Fibroblast of lung (primary cell): ENCODE measurements at regions not wholly inside any gene's neighbourhood (a gene's known extent, or its start where the extent isn't known, plus 50 kb on each side); places are given as distances from the start of the nearest gene placed in this dataset.

Experiments
- DNase-seq, 2 donors: peaks; one replicate each; pipeline versions ENCODE4 v3.0.0 to v3.0.0-alpha.2; 2010; ENCODE audit warnings: low read depth in 2 of 2
- H2AFZ ChIP-seq: 2 replicates; pipeline ENCODE4 v1.5.1; 2012; ENCODE audit warnings: low read length, control low read depth, inconsistent platforms
- H3K27ac ChIP-seq: 2 replicates; pipeline ENCODE4 v1.5.1; 2011; ENCODE audit warnings: low read length, control low read depth; ENCODE audit not compliant: insufficient read depth
- H3K27me3 ChIP-seq: 2 replicates; pipeline ENCODE4 v1.5.1; 2011; ENCODE audit warnings: mild to moderate bottlenecking, low read length; ENCODE audit not compliant: control insufficient read depth, insufficient read depth
- H3K36me3 ChIP-seq: 2 replicates; pipeline ENCODE4 v1.5.1; 2011; ENCODE audit warnings: low read length; ENCODE audit not compliant: control insufficient read depth, insufficient read depth
- H3K4me1 ChIP-seq: 2 replicates; pipeline ENCODE4 v1.5.1; 2011; ENCODE audit warnings: low read length; ENCODE audit not compliant: control insufficient read depth, insufficient read depth; ENCODE audit errors: extremely low read depth
- H3K4me2 ChIP-seq: 2 replicates; pipeline ENCODE4 v1.5.1; 2011; ENCODE audit warnings: low read length, control low read depth; ENCODE audit not compliant: insufficient read depth; ENCODE audit errors: extremely low read depth
- H3K4me3 ChIP-seq, 4 experiments: fragments of 200-600 bp in 1 of 4; sonication (generic) in 1 of 4; replicated peaks in 1 of 4; 2 replicates each; pipeline ENCODE4 v1.5.1; 2011 to 2016; ENCODE audit warnings: low read length in 4 of 4, low read depth in 3 of 4, mild to moderate bottlenecking in 3 of 4, control low read depth in 2 of 4, inconsistent platforms in 1 of 4, mixed read lengths in 1 of 4; ENCODE audit not compliant: insufficient read depth in 1 of 4; ENCODE audit errors: control extremely low read depth in 1 of 4
- H3K79me2 ChIP-seq: 2 replicates; pipeline ENCODE4 v1.5.1; 2012; ENCODE audit warnings: mild to moderate bottlenecking, low read length, inconsistent platforms; ENCODE audit not compliant: control insufficient read depth, insufficient read depth
- H3K9ac ChIP-seq: 2 replicates; pipeline ENCODE4 v1.5.1; 2011; ENCODE audit warnings: mild to moderate bottlenecking, low read length, control low read depth; ENCODE audit not compliant: insufficient read depth
- H3K9me3 ChIP-seq: 2 replicates; pipeline ENCODE4 v1.5.1; 2012; ENCODE audit warnings: low read depth, low read length; ENCODE audit not compliant: control insufficient read depth, insufficient read depth
- H4K20me1 ChIP-seq: 2 replicates; pipeline ENCODE4 v1.5.1; 2011; ENCODE audit warnings: low read length; ENCODE audit not compliant: control insufficient read depth, insufficient read depth; ENCODE audit errors: extremely low read depth
- CTCF ChIP-seq, 2 donors: IDR thresholded peaks in 1 of 2; conservative IDR thresholded peaks in 1 of 2; 1 replicate in 1 of 2; 2 replicates in 1 of 2; pipeline ENCODE4 v1.5.1; 2011 to 2012; ENCODE audit warnings: low read length in 2 of 2, control low read depth in 1 of 2, inconsistent platforms in 1 of 2, low read depth in 1 of 2, mild to moderate bottlenecking in 1 of 2
- EZH2 ChIP-seq: IDR thresholded peaks from 2 replicates; pipeline ENCODE4 v1.5.1; 2012; ENCODE audit warnings: low read length, control low read depth, mild to moderate bottlenecking; ENCODE audit errors: missing control alignments

DNA sequence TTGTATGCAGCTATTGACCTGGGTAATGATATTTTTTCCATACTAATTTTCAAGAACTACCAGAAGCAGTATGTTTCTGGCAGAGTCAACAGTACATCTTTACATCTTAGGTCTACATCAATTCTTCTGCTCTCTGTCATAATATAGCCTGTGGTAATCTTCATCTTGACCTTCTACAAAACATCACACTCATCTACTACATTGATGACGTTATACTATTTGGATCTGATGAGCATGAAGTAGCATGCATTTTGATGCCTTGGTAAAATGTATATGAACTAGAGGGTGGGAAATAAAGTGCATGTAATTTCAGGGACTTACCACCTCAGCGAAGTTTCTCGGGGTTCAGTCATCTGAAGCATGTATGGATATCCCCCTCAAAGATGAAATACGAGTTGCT, 629.7 kb upstream of the SGCD start:
- TF ChIP-seq EZH2 (no peak), CTCF (conservative IDR thresholded peaks at IDR 0.05 in 1 of 2, IDR thresholded peaks at IDR 0.05 in 1 of 2; ENCODE audit: low read depth in 1 of 2, low read length in 2 of 2) (no peak)
- no peak overlapping the region for H3K4me3 ChIP-seq
- H3K79me2 ChIP-seq: no peaks in the 10 kb centered on the region
- H3K9me3 ChIP-seq: no peaks in the 10 kb centered on the region
- no peaks in the 10 kb centered on the region for H4K20me1 ChIP-seq
- H3K27ac ChIP-seq: no peak overlapping the region
- H2AFZ ChIP-seq: no peak overlapping the region
- H3K9ac ChIP-seq: no peak overlapping the region
- no peak for DNase-seq
- H3K27me3 ChIP-seq: no peaks in the 10 kb centered on the region
- no peaks in the 10 kb centered on the region for H3K36me3 ChIP-seq
- H3K4me2 ChIP-seq: no peak overlapping the region
- H3K4me1 ChIP-seq: no peaks in the 10 kb centered on the region

DNA sequence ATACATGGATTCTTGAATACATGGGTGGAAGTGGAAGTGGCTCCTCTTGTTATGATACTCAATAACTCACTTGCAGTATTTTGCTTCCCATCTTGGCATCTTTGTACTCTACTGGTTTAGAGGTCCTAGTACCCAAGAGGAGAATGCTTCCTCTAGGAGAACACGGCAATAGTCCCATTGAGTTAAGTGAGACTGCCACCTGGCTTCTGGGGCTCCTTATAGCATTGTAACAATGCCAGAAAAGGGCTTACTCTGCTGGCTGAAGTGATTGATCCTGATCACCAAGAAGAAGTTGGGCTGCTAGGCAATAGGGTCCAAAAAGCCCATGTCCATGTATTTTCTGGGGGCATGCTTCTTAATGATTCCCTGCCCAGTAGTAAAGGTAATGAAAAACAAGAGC, 627.6 kb upstream of the SGCD start:
- Histone ChIP-seq H3K27me3 (no peaks in the 10 kb centered on the region), H3K79me2 (no peaks in the 10 kb centered on the region), H3K4me3 (no peak overlapping the region), H3K9me3 (no peaks in the 10 kb centered on the region), H3K9ac (no peak overlapping the region), H3K36me3 (no peaks in the 10 kb centered on the region), H4K20me1 (no peaks in the 10 kb centered on the region), H3K4me2 (no peak overlapping the region), H3K4me1 (no peaks in the 10 kb centered on the region), H2AFZ (no peak overlapping the region), H3K27ac (no peak overlapping the region)
- no peak for TF ChIP-seq EZH2
- TF ChIP-seq CTCF (conservative IDR thresholded peaks at IDR 0.05 in 1 of 2, IDR thresholded peaks at IDR 0.05 in 1 of 2; ENCODE audit: low read depth in 1 of 2, low read length in 2 of 2): no peak
- no peak for DNase-seq

GRCh38 chr5:155700333-155700732, 626.6 kb upstream of the SGCD start:
- no peak for DNase-seq
- Histone ChIP-seq H3K4me1 (no peaks in the 10 kb centered on the region), H3K27ac (no peak overlapping the region), H3K9me3 (no peaks in the 10 kb centered on the region), H3K9ac (no peak overlapping the region), H3K4me2 (no peak overlapping the region), H4K20me1 (no peaks in the 10 kb centered on the region), H3K79me2 (no peaks in the 10 kb centered on the region), H2AFZ (no peak overlapping the region), H3K36me3 (no peaks in the 10 kb centered on the region), H3K4me3 (no peak overlapping the region), H3K27me3 (no peaks in the 10 kb centered on the region)
- TF ChIP-seq CTCF (conservative IDR thresholded peaks at IDR 0.05 in 1 of 2, IDR thresholded peaks at IDR 0.05 in 1 of 2; ENCODE audit: low read depth in 1 of 2, low read length in 2 of 2): no peak
- no peak for TF ChIP-seq EZH2
